Thyroid gland (tissue), 4 donors: ENCODE measurements at regions not wholly inside any gene's neighbourhood (a gene's known extent, or its start where the extent isn't known, plus 50 kb on each side); places are given as distances from the start of the nearest gene placed in this dataset.

Experiments
- DNase-seq, 2 donors: peaks; one replicate each; pipeline ENCODE4 v3.0.0-alpha.2; 2019
- H3K27ac ChIP-seq, 3 donors: fragments of 200-600 bp; sonication (generic); 1 replicate in 2 of 3; 2 replicates in 1 of 3; pipeline ENCODE4 v1.5.1; 2016 to 2019; ENCODE audit warnings: mild to moderate bottlenecking in 1 of 3, moderate library complexity in 1 of 3
- H3K27me3 ChIP-seq: fragments of 200-600 bp; sonication (generic); one replicate; pipeline ENCODE4 v1.5.1; 2019
- H3K36me3 ChIP-seq, 2 donors: fragments of 200-600 bp; sonication (generic); one replicate each; pipeline ENCODE4 v1.5.1; 2016 to 2019
- H3K4me1 ChIP-seq, 2 donors: fragments of 200-600 bp; sonication (generic); one replicate each; pipeline ENCODE4 v1.5.1; 2017 to 2019
- H3K4me3 ChIP-seq, 3 donors: fragments of 200-600 bp; sonication (generic); replicated peaks in 1 of 3; 1 replicate in 2 of 3; 2 replicates in 1 of 3; pipeline ENCODE4 v1.5.1; 2016; ENCODE audit warnings: mild to moderate bottlenecking in 1 of 3
- H3K9me3 ChIP-seq: fragments of 200-600 bp; sonication (generic); one replicate; pipeline ENCODE4 v1.5.1; 2017
- CTCF ChIP-seq, 6 experiments: fragments of 200-600 bp in 3 of 6; fragments of 450-650 bp in 3 of 6; sonication (generic) in 3 of 6; IDR thresholded peaks; one replicate each; pipeline ENCODE4 v1.5.1; 2016 to 2019; ENCODE audit warnings: antibody characterized with exemption in 6 of 6, mild to moderate bottlenecking in 2 of 6, inconsistent platforms in 1 of 6, moderate library complexity in 1 of 6
- POLR2A ChIP-seq, 2 donors: fragments of 450-650 bp; IDR thresholded peaks; one replicate each; pipeline ENCODE4 v1.6.1; 2017; ENCODE audit warnings: antibody characterized with exemption in 2 of 2, mild to moderate bottlenecking in 2 of 2, moderate library complexity in 1 of 2
- WGBS, 2 donors: methylation state at CpG; one replicate each; pipeline ENCODE4 v1.1.5; 2017; 5-methylcytosine and 5-hydroxymethylcytosine counted together
- intact Hi-C: fragments of 100-400 bp; cut with DNase I; formaldehyde crosslinking; loops from one replicate; pipeline ENCODE4 v1.15.1; 2023

GRCh38 chr4:66034671-66035070 lies 364.4 kb upstream of the EPHA5 start:
- no peak for TF ChIP-seq CTCF (IDR thresholded peaks at IDR 0.05)
- TF ChIP-seq POLR2A (IDR thresholded peaks at IDR 0.05), result no peak
- intact Hi-C loops, result no loop called here
- Histone ChIP-seq H3K4me3 (no peak overlapping the region), H3K36me3 (no peaks in the 10 kb centered on the region), H3K27ac (no peak overlapping the region), H3K4me1 (no peaks in the 10 kb centered on the region), H3K9me3 (no peaks in the 10 kb centered on the region), H3K27me3 (no peaks in the 10 kb centered on the region)
- DNase-seq, result no peak
- 30 to 39% methylated on average over 2 of the region's 2 CpGs for WGBS, 2 donors

DNA sequence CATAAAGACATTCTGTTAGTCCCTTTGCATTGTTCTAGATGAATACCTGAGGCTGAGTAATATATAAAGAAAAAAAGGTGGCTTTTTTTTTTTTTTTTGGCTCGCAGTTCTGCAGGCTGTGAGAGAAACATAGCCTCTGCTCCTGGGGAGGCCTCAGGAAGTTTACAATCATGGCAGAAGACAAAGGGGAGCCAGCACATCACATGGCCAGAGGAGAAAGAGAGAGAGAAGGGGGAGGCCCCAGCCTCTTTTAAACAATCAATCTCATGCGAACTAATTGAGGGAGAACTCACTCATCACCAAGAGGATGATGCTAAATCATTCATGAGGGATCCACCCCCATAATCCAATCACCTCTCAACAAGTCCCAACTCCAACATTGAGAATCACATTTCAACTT lies 364.0 kb upstream of the EPHA5 start:
- Histone ChIP-seq H3K4me1 (no peaks in the 10 kb centered on the region), H3K36me3 (no peaks in the 10 kb centered on the region), H3K27ac (no peak overlapping the region), H3K27me3 (no peaks in the 10 kb centered on the region), H3K9me3 (no peaks in the 10 kb centered on the region), H3K4me3 (no peak overlapping the region)
- TF ChIP-seq CTCF (IDR thresholded peaks at IDR 0.05) (no peak), POLR2A (IDR thresholded peaks at IDR 0.05) (no peak)
- 51 to 53% methylated on average over 2 of the region's 2 CpGs for WGBS, 2 donors
- intact Hi-C loops, result no loop called here
- DNase-seq, result no peak

GRCh38 chr4:66032571-66032970 lies 362.3 kb upstream of the EPHA5 start:
- intact Hi-C loops, result no loop called here
- no peaks in the 10 kb centered on the region for H3K36me3 ChIP-seq
- no peak overlapping the region for H3K4me3 ChIP-seq
- TF ChIP-seq POLR2A (IDR thresholded peaks at IDR 0.05) (no peak), CTCF (IDR thresholded peaks at IDR 0.05) (no peak)
- 66 to 86% methylated on average over 2 of the region's 2 CpGs for WGBS, 2 donors
- H3K27me3 ChIP-seq, result no peaks in the 10 kb centered on the region
- no peak overlapping the region for H3K27ac ChIP-seq
- no peaks in the 10 kb centered on the region for H3K9me3 ChIP-seq
- DNase-seq, result no peak
- no peaks in the 10 kb centered on the region for H3K4me1 ChIP-seq

GRCh38 chr4:66028668-66029067 lies 358.4 kb upstream of the EPHA5 start:
- Histone ChIP-seq H3K27me3 (no peaks in the 10 kb centered on the region), H3K4me3 (no peak overlapping the region), H3K27ac (no peak overlapping the region), H3K4me1 (no peaks in the 10 kb centered on the region), H3K36me3 (no peaks in the 10 kb centered on the region), H3K9me3 (no peaks in the 10 kb centered on the region)
- no peak for TF ChIP-seq POLR2A (IDR thresholded peaks at IDR 0.05)
- TF ChIP-seq CTCF (IDR thresholded peaks at IDR 0.05), result no peak
- 90 to 93% methylated on average over 1 of the region's 1 CpG for WGBS, 2 donors
- intact Hi-C loops, result no loop called here
- DNase-seq, result no peak

DNA sequence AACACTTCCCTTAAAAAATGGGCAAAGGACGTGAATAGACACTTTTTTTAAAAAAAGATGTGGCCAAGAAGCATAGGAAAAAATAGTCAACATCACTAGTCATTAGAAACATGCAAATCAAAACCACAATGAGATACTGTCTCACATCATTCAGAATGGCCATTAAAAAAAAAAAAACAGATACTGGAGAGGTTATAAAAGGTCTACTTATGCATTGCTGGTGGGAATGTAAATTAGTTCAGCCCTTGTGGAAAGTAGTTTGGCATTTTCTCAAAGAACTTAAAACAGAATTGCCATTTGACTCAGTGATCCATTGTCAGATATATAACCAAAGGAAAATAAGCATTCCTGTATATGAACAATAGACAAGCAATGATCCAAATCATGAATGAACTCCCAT lies 352.8 kb upstream of the EPHA5 start:
- H3K4me3 ChIP-seq, result no peak overlapping the region
- WGBS, 2 donors, result 34 to 63% methylated on average over 1 of the region's 1 CpG
- H3K36me3 ChIP-seq, result no peaks in the 10 kb centered on the region
- intact Hi-C loops, result no loop called here
- no peak for DNase-seq
- no peaks in the 10 kb centered on the region for H3K9me3 ChIP-seq
- TF ChIP-seq CTCF (IDR thresholded peaks at IDR 0.05) (no peak), POLR2A (IDR thresholded peaks at IDR 0.05) (no peak)
- H3K27ac ChIP-seq, result no peak overlapping the region
- no peaks in the 10 kb centered on the region for H3K27me3 ChIP-seq
- H3K4me1 ChIP-seq, result no peaks in the 10 kb centered on the region
